ENCODE measurements at regions not wholly inside any gene's neighbourhood (a gene's known extent, or its start where the extent isn't known, plus 50 kb on each side); places are given as distances from the start of the nearest gene placed in this dataset.
"Not testable (repeated sequence)": the region's sequence is repeated elsewhere in the genome, so short reads cannot be mapped to it uniquely, and the experiment has no call there.

- TF ChIP-seq CTCF (IDR thresholded peaks at IDR 0.05; ENCODE audit: borderline replicate concordance, extremely low read depth, insufficient read depth), result no peak
Observed at GRCh38 chr2:20113986-20114938, 62.8 kb upstream of the LAPTM4A start.

GRCh38 chr2:20113004-20113796 is 61.8 kb upstream of the LAPTM4A start:
- DNase-seq, result no peak

More at GRCh38 chr2:20113986-20114938, 62.8 kb upstream of the LAPTM4A start:
- no peak overlapping the region for H3K4me3 ChIP-seq (ENCODE audit: low read length in 3 of 3)
- H3K4me1 ChIP-seq (ENCODE audit: control insufficient read depth in 2 of 3, insufficient read depth in 2 of 3, low read depth in 1 of 3, low read length in 3 of 3), result peaks cover 0 to 7% (median 0%) of the 10 kb centered on the region in 3 donors
- intact Hi-C loops (cut with DNase I), result no loop called here
- H3K9ac ChIP-seq (ENCODE audit: low read length in 3 of 3), result no peak overlapping the region
- H3K9me3 ChIP-seq (ENCODE audit: control insufficient read depth in 2 of 3, insufficient read depth in 1 of 3, low read length in 3 of 3), result no peaks in the 10 kb centered on the region
- H3K27me3 ChIP-seq (ENCODE audit: control insufficient read depth, insufficient read depth, low read length), result no peaks in the 10 kb centered on the region
- DNase-seq, result no peak
- H3K36me3 ChIP-seq (ENCODE audit: control insufficient read depth in 2 of 3, insufficient read depth in 3 of 3, low read length in 3 of 3), result no peaks in the 10 kb centered on the region
- no peak for FAIRE-seq
- H3K27ac ChIP-seq (ENCODE audit: low read depth in 2 of 2, low read length in 2 of 2), result no peak overlapping the region

GRCh38 chr2:20112361-20112760 is 60.9 kb upstream of the LAPTM4A start:
- DNase-seq; H3K27ac ChIP-seq (ENCODE audit: low read depth in 2 of 2, low read length in 2 of 2); intact Hi-C loops (cut with DNase I); H3K36me3 ChIP-seq (ENCODE audit: control insufficient read depth in 2 of 3, insufficient read depth in 3 of 3, low read length in 3 of 3); H3K27me3 ChIP-seq (ENCODE audit: control insufficient read depth, insufficient read depth, low read length); H3K9me3 ChIP-seq (ENCODE audit: control insufficient read depth in 2 of 3, insufficient read depth in 1 of 3, low read length in 3 of 3); H3K4me1 ChIP-seq (ENCODE audit: control insufficient read depth in 2 of 3, insufficient read depth in 2 of 3, low read depth in 1 of 3, low read length in 3 of 3); H3K4me3 ChIP-seq (ENCODE audit: low read length in 3 of 3); H3K9ac ChIP-seq (ENCODE audit: low read length in 3 of 3); FAIRE-seq: not testable (repeated sequence)

More at GRCh38 chr2:20113004-20113796, 61.8 kb upstream of the LAPTM4A start:
- H3K9ac ChIP-seq (ENCODE audit: low read length in 3 of 3), result no peak overlapping the region
- FAIRE-seq, result no peak
- H3K4me3 ChIP-seq (ENCODE audit: low read length in 3 of 3), result no peak overlapping the region
- no peak overlapping the region for H3K27ac ChIP-seq (ENCODE audit: low read depth in 2 of 2, low read length in 2 of 2)
- H3K9me3 ChIP-seq (ENCODE audit: control insufficient read depth in 2 of 3, insufficient read depth in 1 of 3, low read length in 3 of 3), result no peaks in the 10 kb centered on the region
- peaks cover 0 to 8% (median 0%) of the 10 kb centered on the region in 3 donors for H3K4me1 ChIP-seq (ENCODE audit: control insufficient read depth in 2 of 3, insufficient read depth in 2 of 3, low read depth in 1 of 3, low read length in 3 of 3)
- H3K36me3 ChIP-seq (ENCODE audit: control insufficient read depth in 2 of 3, insufficient read depth in 3 of 3, low read length in 3 of 3), result no peaks in the 10 kb centered on the region
- TF ChIP-seq CTCF (IDR thresholded peaks at IDR 0.05; ENCODE audit: borderline replicate concordance, extremely low read depth, insufficient read depth), result no peak
- no peaks in the 10 kb centered on the region for H3K27me3 ChIP-seq (ENCODE audit: control insufficient read depth, insufficient read depth, low read length)
- intact Hi-C loops (cut with DNase I), result no loop called here

All from kidney (tissue), 13 donors.